Subcutaneous abdominal adipose tissue (tissue), 5 donors: ENCODE measurements at regions not wholly inside any gene's neighbourhood (a gene's known extent, or its start where the extent isn't known, plus 50 kb on each side); places are given as distances from the start of the nearest gene placed in this dataset.

Experiments
- H3K27ac ChIP-seq: one replicate; pipeline ENCODE4 v1.7.0; 2013; ENCODE audit warnings: low read depth, mild to moderate bottlenecking, inconsistent platforms, low read length, moderate library complexity
- H3K27me3 ChIP-seq, 5 donors: one replicate each; pipeline ENCODE4 v1.7.0; 2013; ENCODE audit warnings: low read length in 5 of 5, inconsistent platforms in 1 of 5; ENCODE audit not compliant: control insufficient read depth in 5 of 5, insufficient read depth in 4 of 5
- H3K36me3 ChIP-seq, 5 donors: one replicate each; pipeline ENCODE4 v1.7.0; 2013; ENCODE audit warnings: low read length in 5 of 5; ENCODE audit not compliant: control insufficient read depth in 5 of 5, insufficient read depth in 5 of 5
- H3K4me1 ChIP-seq, 5 donors: one replicate each; pipeline ENCODE4 v1.7.0; 2013; ENCODE audit warnings: low read length in 5 of 5, mild to moderate bottlenecking in 3 of 5, moderate library complexity in 1 of 5; ENCODE audit not compliant: control insufficient read depth in 5 of 5, insufficient read depth in 5 of 5
- H3K4me3 ChIP-seq, 5 donors: one replicate each; pipeline ENCODE4 v1.7.0; 2013; ENCODE audit warnings: low read length in 5 of 5, low read depth in 1 of 5
- H3K9ac ChIP-seq, 5 donors: one replicate each; pipeline ENCODE4 v1.7.0; 2013; ENCODE audit warnings: low read length in 5 of 5, mild to moderate bottlenecking in 4 of 5, moderate library complexity in 3 of 5
- H3K9me3 ChIP-seq, 5 donors: one replicate each; pipeline ENCODE4 v1.7.0; 2013; ENCODE audit warnings: low read length in 5 of 5; ENCODE audit not compliant: control insufficient read depth in 5 of 5
- donor health status: healthy.
- donor health status: healthy.
- donor health status: healthy.
- donor health status: healthy.
- donor health status: healthy.

DNA sequence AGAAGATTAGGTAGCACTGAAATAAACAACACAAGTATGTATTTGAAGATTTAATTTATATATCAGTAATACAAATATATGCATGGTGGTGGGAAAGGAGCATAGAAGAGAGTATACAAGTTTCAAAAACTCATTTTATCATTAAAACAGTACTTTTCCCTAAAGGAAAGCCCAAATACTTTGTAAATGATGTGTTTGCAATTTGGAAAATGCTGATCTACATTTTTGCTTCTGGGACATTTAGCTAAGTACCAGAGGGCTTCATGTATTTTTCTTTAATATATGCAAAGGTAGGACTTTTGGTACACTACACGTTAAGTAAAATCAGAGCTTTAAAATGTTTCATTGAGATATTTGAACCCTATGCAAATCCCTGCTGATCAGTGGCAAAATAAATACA lies 1624.2 kb downstream of the SUCLG1 start:
- Histone ChIP-seq H3K4me1 (no peaks in the 10 kb centered on the region), H3K36me3 (no peaks in the 10 kb centered on the region), H3K9ac (no peak overlapping the region), H3K27me3 (no peaks in the 10 kb centered on the region), H3K9me3 (no peaks in the 10 kb centered on the region), H3K27ac (no peak overlapping the region), H3K4me3 (no peak overlapping the region)

GRCh38 chr2:82827426-82827825 lies 1631.7 kb downstream of the SUCLG1 start:
- no peak overlapping the region for H3K9ac ChIP-seq
- no peak overlapping the region for H3K4me3 ChIP-seq
- H3K9me3 ChIP-seq = no peaks in the 10 kb centered on the region
- H3K4me1 ChIP-seq = no peaks in the 10 kb centered on the region
- no peaks in the 10 kb centered on the region for H3K27me3 ChIP-seq
- no peak overlapping the region for H3K27ac ChIP-seq
- H3K36me3 ChIP-seq = no peaks in the 10 kb centered on the region

DNA sequence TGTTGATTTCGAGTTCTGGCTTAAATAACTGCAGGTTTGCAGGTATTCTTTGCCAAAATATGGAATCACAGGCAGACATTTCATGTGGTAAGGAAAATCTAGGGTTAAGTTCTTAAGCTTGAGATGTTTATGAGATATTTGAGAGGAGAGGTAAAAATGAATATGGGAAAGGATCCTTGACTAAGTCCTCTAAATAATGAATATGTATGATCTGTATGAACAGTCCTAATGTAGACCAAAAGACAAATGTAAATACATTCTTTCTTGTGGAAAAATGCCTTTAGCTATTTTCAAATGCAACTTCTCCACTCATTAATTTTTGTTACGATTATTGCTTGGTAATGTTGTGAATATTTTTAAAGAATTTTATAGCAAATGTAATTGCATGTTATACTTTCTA lies 1632.6 kb downstream of the SUCLG1 start:
- Histone ChIP-seq H3K27me3 (no peaks in the 10 kb centered on the region), H3K36me3 (no peaks in the 10 kb centered on the region), H3K9me3 (no peaks in the 10 kb centered on the region), H3K9ac (no peak overlapping the region), H3K4me3 (no peak overlapping the region), H3K4me1 (no peaks in the 10 kb centered on the region), H3K27ac (no peak overlapping the region)

GRCh38 chr2:82825410-82826090 lies 1633.5 kb downstream of the SUCLG1 start:
- H3K4me3 ChIP-seq = no peak overlapping the region
- H3K4me1 ChIP-seq = no peaks in the 10 kb centered on the region
- H3K9me3 ChIP-seq = no peaks in the 10 kb centered on the region
- no peaks in the 10 kb centered on the region for H3K36me3 ChIP-seq
- no peak overlapping the region for H3K27ac ChIP-seq
- H3K9ac ChIP-seq = no peak overlapping the region
- no peaks in the 10 kb centered on the region for H3K27me3 ChIP-seq

GRCh38 chr2:82823892-82824291 lies 1635.2 kb downstream of the SUCLG1 start:
- H3K4me3 ChIP-seq = no peak overlapping the region
- no peak overlapping the region for H3K9ac ChIP-seq
- no peaks in the 10 kb centered on the region for H3K4me1 ChIP-seq
- no peaks in the 10 kb centered on the region for H3K27me3 ChIP-seq
- no peaks in the 10 kb centered on the region for H3K36me3 ChIP-seq
- H3K27ac ChIP-seq = no peak overlapping the region
- H3K9me3 ChIP-seq = peaks cover 0 to 4% (median 0%) of the 10 kb centered on the region in 5 donors

DNA sequence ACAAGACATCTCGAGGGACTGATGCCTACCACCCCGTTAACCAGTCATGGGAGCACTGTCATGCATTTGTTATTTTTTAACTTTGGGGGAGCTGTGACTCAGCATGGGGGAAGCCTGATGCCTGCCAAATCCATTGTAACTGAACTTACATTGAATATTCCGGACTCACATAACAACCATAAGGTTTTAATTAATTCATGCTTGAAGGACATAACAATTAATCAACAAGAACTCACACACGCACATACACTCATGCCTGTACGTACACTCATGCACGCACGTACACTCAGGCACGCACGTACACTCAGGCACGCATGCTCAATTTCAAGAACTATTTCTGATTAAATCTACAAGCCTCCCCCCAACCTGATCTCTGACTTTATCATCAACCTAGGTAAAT lies 1639.1 kb downstream of the SUCLG1 start:
- H3K27ac ChIP-seq = no peak overlapping the region
- no peak overlapping the region for H3K4me3 ChIP-seq
- H3K9ac ChIP-seq = no peak overlapping the region
- H3K4me1 ChIP-seq = no peaks in the 10 kb centered on the region
- H3K36me3 ChIP-seq = no peaks in the 10 kb centered on the region
- H3K9me3 ChIP-seq = peaks cover 0 to 4% (median 0%) of the 10 kb centered on the region in 5 donors
- no peaks in the 10 kb centered on the region for H3K27me3 ChIP-seq

DNA sequence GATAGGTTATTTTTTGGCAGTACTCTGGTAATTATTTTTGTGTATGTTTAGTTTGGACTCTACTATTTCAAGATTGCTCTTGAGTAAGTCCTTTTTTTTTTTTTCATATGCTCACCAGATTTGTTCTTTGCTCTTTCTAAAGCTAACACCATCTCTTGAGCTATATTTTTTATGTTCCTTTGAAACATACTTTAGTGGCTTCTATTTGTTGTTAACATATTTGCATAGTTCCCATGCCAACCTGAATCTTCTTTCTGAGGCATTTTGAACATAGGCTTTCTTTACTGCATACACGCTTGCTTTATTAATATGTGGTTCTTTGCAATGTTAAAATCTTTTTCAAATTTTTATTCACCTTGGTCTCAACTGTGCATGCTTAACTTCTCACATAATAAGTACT lies 1644.9 kb downstream of the SUCLG1 start:
- Histone ChIP-seq H3K27ac (no peak overlapping the region), H3K27me3 (no peaks in the 10 kb centered on the region), H3K36me3 (no peaks in the 10 kb centered on the region), H3K4me3 (no peak overlapping the region), H3K9ac (no peak overlapping the region), H3K9me3 (no peaks in the 10 kb centered on the region), H3K4me1 (no peaks in the 10 kb centered on the region)

DNA sequence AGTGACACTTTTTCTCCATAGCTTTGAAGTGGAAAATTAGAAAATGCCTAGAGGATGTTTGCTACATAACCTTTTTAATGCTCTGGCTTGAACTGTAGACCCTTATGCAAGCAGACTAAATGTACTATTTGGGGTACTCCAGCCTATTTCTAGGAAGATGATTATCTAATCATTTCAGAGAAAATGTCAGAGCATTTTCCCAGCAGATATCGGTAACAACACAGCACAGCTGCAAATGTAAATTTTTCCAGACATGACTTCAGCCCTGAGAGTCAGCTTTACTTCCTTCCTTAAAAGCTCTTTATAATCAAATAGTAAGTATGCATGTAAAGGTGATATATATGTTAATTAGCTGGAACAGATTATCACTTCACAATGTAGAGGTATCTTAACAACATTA lies 1647.1 kb downstream of the SUCLG1 start:
- no peaks in the 10 kb centered on the region for H3K4me1 ChIP-seq
- no peaks in the 10 kb centered on the region for H3K27me3 ChIP-seq
- H3K4me3 ChIP-seq = no peak overlapping the region
- H3K36me3 ChIP-seq = no peaks in the 10 kb centered on the region
- no peak overlapping the region for H3K9ac ChIP-seq
- no peak overlapping the region for H3K27ac ChIP-seq
- H3K9me3 ChIP-seq = no peaks in the 10 kb centered on the region

- Histone ChIP-seq H3K27me3 (no peaks in the 10 kb centered on the region), H3K36me3 (no peaks in the 10 kb centered on the region), H3K4me3 (no peak overlapping the region), H3K9ac (no peak overlapping the region), H3K27ac (no peak overlapping the region), H3K4me1 (no peaks in the 10 kb centered on the region), H3K9me3 (peaks cover 0 to 23% (median 17%) of the 10 kb centered on the region in 5 donors)
Observed at GRCh38 chr2:82803307-82803706, 1655.8 kb downstream of the SUCLG1 start.

GRCh38 chr2:82797469-82797868 lies 1661.6 kb downstream of the SUCLG1 start:
- Histone ChIP-seq H3K9me3 (peaks cover 0 to under 1% (median 0%) of the 10 kb centered on the region in 5 donors), H3K4me3 (no peak overlapping the region), H3K4me1 (no peaks in the 10 kb centered on the region), H3K9ac (no peak overlapping the region), H3K36me3 (no peaks in the 10 kb centered on the region), H3K27ac (no peak overlapping the region), H3K27me3 (no peaks in the 10 kb centered on the region)
